ENCODE measurements at regions not wholly inside any gene's neighbourhood (a gene's known extent, or its start where the extent isn't known, plus 50 kb on each side); places are given as distances from the start of the nearest gene placed in this dataset.

DNA sequence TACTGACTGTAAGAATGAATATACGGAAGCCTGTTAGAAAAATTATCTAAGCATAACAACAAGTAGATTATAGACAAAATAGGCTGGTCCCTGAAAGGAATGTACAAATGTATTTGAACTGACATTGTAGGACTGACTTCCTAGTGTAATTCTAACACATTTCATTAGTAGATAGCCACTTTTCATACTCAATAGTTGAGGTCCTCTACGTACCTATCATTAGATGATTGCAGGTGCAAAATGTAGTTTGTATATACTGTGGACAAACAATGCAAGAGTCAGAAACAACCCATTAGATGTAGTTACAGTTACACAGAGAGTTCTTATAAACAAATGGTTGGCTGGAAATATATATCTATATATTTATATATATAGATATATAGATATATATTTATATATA, 402.3 kb upstream of the SLITRK6 start:
- TF ChIP-seq PAX5 (IDR thresholded peaks at IDR 0.05; ENCODE audit: insufficient read depth, low read length, severe bottlenecking) = no peak
- no peak for TF ChIP-seq POU2F2 (IDR thresholded peaks at IDR 0.05; ENCODE audit: low read depth, low read length)
- TF ChIP-seq TAF1 (IDR thresholded peaks at IDR 0.05; ENCODE audit: low read depth, low read length) = no peak
- no peak for TF ChIP-seq POLR2A (IDR thresholded peaks at IDR 0.05; ENCODE audit: low read depth, low read length)
- TF ChIP-seq POLR2AphosphoS5 (IDR thresholded peaks at IDR 0.05; ENCODE audit: low read depth, low read length) = no peak
- no peak for TF ChIP-seq SPI1 (IDR thresholded peaks at IDR 0.05; ENCODE audit: low read depth, low read length)
- FAIRE-seq (no peak), DNase-seq (ENCODE audit: insufficient read length, low spot score) (no peak)

DNA sequence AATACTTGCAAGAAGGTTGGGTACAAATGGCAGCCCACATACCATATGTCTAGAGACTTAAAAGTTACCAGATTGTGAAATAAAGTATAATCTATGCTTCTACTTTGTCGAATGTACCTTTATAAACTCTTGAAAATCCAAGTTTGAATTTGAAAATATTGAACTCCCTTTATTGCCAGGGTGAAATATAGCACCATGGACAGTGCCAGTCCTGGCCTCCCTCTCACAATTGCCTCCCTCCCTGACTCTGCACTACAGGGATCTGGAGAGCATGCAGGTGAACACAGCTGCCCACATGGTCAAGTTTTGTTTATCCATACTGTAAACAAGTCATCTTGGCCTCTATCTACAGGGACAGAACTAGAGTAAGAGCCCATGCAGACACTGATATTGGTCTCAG, 394.1 kb upstream of the SLITRK6 start:
- TF ChIP-seq POU2F2 (IDR thresholded peaks at IDR 0.05; ENCODE audit: low read depth, low read length) (no peak), SPI1 (IDR thresholded peaks at IDR 0.05; ENCODE audit: low read depth, low read length) (no peak), PAX5 (IDR thresholded peaks at IDR 0.05; ENCODE audit: insufficient read depth, low read length, severe bottlenecking) (no peak), POLR2AphosphoS5 (IDR thresholded peaks at IDR 0.05; ENCODE audit: low read depth, low read length) (no peak), TAF1 (IDR thresholded peaks at IDR 0.05; ENCODE audit: low read depth, low read length) (no peak), POLR2A (IDR thresholded peaks at IDR 0.05; ENCODE audit: low read depth, low read length) (no peak)
- FAIRE-seq (no peak), DNase-seq (ENCODE audit: insufficient read length, low spot score) (no peak)

DNA sequence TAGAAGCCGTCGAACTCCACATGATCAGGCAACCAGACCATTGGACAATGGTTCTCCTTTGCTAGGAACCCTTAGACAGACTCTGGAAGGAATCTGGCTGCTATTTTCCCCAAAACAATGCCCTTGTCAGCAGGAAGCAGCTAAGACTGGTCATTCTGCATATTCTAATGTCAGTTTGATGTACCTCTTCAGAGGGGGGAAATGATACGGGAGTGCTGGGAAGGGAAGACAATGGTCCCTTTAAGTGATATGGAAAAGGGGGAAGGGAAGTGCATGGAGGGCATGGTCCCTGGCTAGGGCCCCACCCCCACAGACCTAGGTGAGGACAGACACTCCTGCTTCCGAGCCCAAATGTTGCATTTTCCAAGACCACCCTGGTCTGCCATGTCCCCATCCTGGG, 389.0 kb upstream of the SLITRK6 start:
- FAIRE-seq (no peak), DNase-seq (ENCODE audit: insufficient read length, low spot score) (no peak)
- TF ChIP-seq PAX5 (IDR thresholded peaks at IDR 0.05; ENCODE audit: insufficient read depth, low read length, severe bottlenecking) = no peak
- TF ChIP-seq SPI1 (IDR thresholded peaks at IDR 0.05; ENCODE audit: low read depth, low read length) = no peak
- no peak for TF ChIP-seq POLR2AphosphoS5 (IDR thresholded peaks at IDR 0.05; ENCODE audit: low read depth, low read length)
- TF ChIP-seq POLR2A (IDR thresholded peaks at IDR 0.05; ENCODE audit: low read depth, low read length) = no peak
- no peak for TF ChIP-seq TAF1 (IDR thresholded peaks at IDR 0.05; ENCODE audit: low read depth, low read length)
- no peak for TF ChIP-seq POU2F2 (IDR thresholded peaks at IDR 0.05; ENCODE audit: low read depth, low read length)

DNA sequence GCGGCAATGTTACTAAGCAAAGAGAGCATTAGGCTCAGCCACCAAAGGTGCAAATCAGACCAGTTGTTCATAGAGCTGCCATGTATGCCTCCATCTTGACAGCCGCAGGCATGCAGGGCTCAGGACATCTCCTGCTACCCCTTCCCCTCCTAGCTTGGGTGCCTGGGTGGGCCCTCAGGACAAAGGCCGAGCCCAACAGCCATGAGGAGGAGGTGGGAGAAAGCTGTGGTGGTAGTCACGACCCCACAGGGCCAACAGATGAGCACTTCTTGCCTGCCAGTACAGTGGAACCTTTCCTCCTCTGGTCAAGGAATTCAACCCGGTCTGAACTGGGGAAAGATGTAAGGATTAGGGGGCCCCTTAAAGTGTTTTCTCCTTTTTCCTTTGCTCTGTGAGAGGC, 386.4 kb upstream of the SLITRK6 start:
- TF ChIP-seq TAF1 (IDR thresholded peaks at IDR 0.05; ENCODE audit: low read depth, low read length) (no peak), POLR2AphosphoS5 (IDR thresholded peaks at IDR 0.05; ENCODE audit: low read depth, low read length) (no peak), SPI1 (IDR thresholded peaks at IDR 0.05; ENCODE audit: low read depth, low read length) (no peak), PAX5 (IDR thresholded peaks at IDR 0.05; ENCODE audit: insufficient read depth, low read length, severe bottlenecking) (no peak), POLR2A (IDR thresholded peaks at IDR 0.05; ENCODE audit: low read depth, low read length) (no peak), POU2F2 (IDR thresholded peaks at IDR 0.05; ENCODE audit: low read depth, low read length) (no peak)
- no peak for FAIRE-seq
- DNase-seq (ENCODE audit: insufficient read length, low spot score) = no peak

DNA sequence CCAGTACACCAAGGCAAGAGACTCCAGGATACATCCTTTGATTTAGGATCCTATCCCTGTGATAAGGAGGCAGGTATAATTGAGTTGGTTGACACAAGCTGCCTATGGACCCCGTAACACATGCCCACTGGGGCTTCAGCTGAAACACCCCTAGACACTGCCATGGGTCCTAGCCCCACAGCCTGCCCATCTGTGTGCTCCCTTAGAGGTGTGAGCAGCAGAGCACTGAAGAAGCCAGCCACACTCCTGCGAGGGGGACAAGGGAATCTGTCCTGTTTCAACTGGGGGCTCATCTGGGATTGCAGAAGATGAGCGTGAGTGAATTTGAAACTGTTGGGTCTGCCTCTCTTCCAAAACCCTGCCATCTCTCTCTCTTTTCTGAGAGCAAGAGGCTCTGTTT, 385.9 kb upstream of the SLITRK6 start:
- FAIRE-seq = no peak
- no peak for TF ChIP-seq POLR2A (IDR thresholded peaks at IDR 0.05; ENCODE audit: low read depth, low read length)
- TF ChIP-seq POLR2AphosphoS5 (IDR thresholded peaks at IDR 0.05; ENCODE audit: low read depth, low read length) = no peak
- no peak for TF ChIP-seq PAX5 (IDR thresholded peaks at IDR 0.05; ENCODE audit: insufficient read depth, low read length, severe bottlenecking)
- no peak for TF ChIP-seq POU2F2 (IDR thresholded peaks at IDR 0.05; ENCODE audit: low read depth, low read length)
- TF ChIP-seq TAF1 (IDR thresholded peaks at IDR 0.05; ENCODE audit: low read depth, low read length) = no peak
- no peak for TF ChIP-seq SPI1 (IDR thresholded peaks at IDR 0.05; ENCODE audit: low read depth, low read length)
- no peak for DNase-seq (ENCODE audit: insufficient read length, low spot score)

DNA sequence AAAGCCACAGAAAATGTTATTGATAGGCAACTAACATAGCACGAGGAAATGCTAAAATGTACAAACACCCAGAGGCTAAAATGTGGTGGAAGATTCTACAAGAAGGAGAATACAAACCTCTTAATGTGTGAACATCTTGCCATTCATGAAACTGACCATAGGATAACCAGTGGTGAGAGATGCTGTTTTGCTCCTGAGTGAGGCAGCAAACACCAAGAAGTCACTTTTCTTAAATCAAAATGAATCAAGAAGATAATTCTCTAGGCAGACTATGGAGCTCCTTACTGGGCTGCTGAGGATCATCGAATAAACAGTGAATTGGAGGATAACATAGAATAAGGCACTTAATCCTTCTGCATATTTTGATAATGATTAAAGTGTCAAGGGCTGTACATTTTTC, 375.4 kb upstream of the SLITRK6 start:
- TF ChIP-seq POU2F2 (IDR thresholded peaks at IDR 0.05; ENCODE audit: low read depth, low read length) = no peak
- no peak for TF ChIP-seq TAF1 (IDR thresholded peaks at IDR 0.05; ENCODE audit: low read depth, low read length)
- TF ChIP-seq SPI1 (IDR thresholded peaks at IDR 0.05; ENCODE audit: low read depth, low read length) = no peak
- no peak for TF ChIP-seq POLR2A (IDR thresholded peaks at IDR 0.05; ENCODE audit: low read depth, low read length)
- no peak for TF ChIP-seq PAX5 (IDR thresholded peaks at IDR 0.05; ENCODE audit: insufficient read depth, low read length, severe bottlenecking)
- no peak for TF ChIP-seq POLR2AphosphoS5 (IDR thresholded peaks at IDR 0.05; ENCODE audit: low read depth, low read length)
- no peak for FAIRE-seq
- DNase-seq (ENCODE audit: insufficient read length, low spot score) = no peak

DNA sequence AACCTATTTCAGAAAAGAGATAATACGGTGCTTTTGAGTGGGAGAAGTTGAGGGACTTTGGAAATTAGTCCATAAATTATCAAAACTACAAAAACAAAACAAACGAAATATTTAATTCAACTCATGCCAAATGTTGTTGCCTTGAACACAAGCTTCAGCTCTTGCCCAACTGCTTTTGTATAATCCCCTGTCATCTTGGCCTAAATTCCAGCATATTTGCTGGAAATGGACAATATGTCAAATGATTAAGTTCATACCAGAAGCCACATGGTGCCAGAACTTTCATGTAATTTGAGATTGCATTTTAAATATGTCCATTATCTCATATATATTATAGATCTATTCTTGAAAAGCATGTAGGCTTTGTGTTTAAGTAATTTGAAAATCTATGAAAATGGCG, 373.7 kb upstream of the SLITRK6 start:
- no peak for FAIRE-seq

DNA sequence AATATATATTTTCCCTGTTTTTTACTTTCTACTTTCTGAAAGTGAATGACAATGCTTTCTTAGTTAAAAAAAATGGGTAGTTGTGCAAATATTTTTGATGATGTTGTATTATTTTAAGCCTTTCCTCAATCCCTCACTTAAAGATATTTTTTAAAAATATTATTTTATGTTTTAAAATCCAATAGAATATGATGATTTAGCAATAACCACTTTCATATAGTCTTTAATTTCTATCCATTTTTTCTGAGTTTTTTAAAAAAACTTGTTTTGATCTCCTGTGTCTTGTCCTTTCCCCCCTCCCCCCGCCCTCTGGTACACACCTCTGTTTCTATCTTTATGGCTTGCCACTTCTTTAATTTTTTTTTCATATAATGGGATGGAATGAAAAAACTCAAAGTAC, 362.0 kb upstream of the SLITRK6 start:
- FAIRE-seq = no peak
- TF ChIP-seq POU2F2 (IDR thresholded peaks at IDR 0.05; ENCODE audit: low read depth, low read length) (no peak), SPI1 (IDR thresholded peaks at IDR 0.05; ENCODE audit: low read depth, low read length) (no peak), POLR2A (IDR thresholded peaks at IDR 0.05; ENCODE audit: low read depth, low read length) (no peak)
- DNase-seq (ENCODE audit: insufficient read length, low spot score) = no peak

More for the DNA sequence above, 373.7 kb upstream of the SLITRK6 start:
- TF ChIP-seq PAX5 (IDR thresholded peaks at IDR 0.05; ENCODE audit: insufficient read depth, low read length, severe bottlenecking) = no peak
- DNase-seq (ENCODE audit: insufficient read length, low spot score) = no peak

DNA sequence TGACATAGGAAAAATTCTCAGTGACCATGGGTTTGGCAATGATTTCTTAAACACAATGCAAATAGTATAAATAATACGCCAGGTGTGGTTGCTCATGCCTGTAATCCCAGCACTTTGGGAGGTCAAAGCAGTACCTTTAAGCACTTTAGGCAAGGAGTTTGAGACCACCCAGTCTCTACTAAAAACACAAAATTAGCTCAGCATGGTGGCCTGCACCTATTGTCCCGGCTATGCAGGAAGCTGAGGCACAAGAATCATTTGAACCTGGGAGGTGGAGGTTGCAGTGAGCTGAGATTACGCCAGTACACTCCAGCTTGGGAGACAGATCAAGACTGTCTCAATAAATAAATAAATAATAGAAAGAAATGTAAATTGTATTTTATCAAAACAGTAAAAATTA, 356.5 kb upstream of the SLITRK6 start:
- FAIRE-seq = no peak
- no peak for TF ChIP-seq POLR2AphosphoS5 (IDR thresholded peaks at IDR 0.05; ENCODE audit: low read depth, low read length)
- no peak for TF ChIP-seq PAX5 (IDR thresholded peaks at IDR 0.05; ENCODE audit: insufficient read depth, low read length, severe bottlenecking)
- TF ChIP-seq POU2F2 (IDR thresholded peaks at IDR 0.05; ENCODE audit: low read depth, low read length) = no peak
- TF ChIP-seq TAF1 (IDR thresholded peaks at IDR 0.05; ENCODE audit: low read depth, low read length) = no peak
- TF ChIP-seq SPI1 (IDR thresholded peaks at IDR 0.05; ENCODE audit: low read depth, low read length) = no peak
- TF ChIP-seq POLR2A (IDR thresholded peaks at IDR 0.05; ENCODE audit: low read depth, low read length) = no peak
- no peak for DNase-seq (ENCODE audit: insufficient read length, low spot score)

DNA sequence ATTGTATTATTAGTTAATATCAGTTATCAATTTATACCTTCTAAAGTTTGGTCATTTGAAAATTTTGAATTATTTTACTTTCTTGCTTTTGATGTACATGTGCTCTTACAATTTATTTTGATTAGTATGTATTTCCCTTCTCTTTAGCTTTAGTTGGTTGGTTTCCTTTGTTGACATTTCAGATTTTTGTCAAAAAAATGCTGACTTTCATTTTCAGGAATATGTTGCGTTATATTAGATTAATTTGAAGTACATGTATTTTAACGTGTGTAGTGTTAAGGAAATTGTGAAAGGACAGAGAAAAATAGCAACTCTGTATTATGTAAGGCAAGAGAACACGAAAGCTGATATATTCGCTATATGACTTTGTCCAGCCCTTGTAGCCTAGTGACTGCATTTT, 342.9 kb upstream of the SLITRK6 start:
- no peak for FAIRE-seq
- TF ChIP-seq PAX5 (IDR thresholded peaks at IDR 0.05; ENCODE audit: insufficient read depth, low read length, severe bottlenecking) (no peak), SPI1 (IDR thresholded peaks at IDR 0.05; ENCODE audit: low read depth, low read length) (no peak), POU2F2 (IDR thresholded peaks at IDR 0.05; ENCODE audit: low read depth, low read length) (no peak), POLR2AphosphoS5 (IDR thresholded peaks at IDR 0.05; ENCODE audit: low read depth, low read length) (no peak), POLR2A (IDR thresholded peaks at IDR 0.05; ENCODE audit: low read depth, low read length) (no peak), TAF1 (IDR thresholded peaks at IDR 0.05; ENCODE audit: low read depth, low read length) (no peak)
- DNase-seq (ENCODE audit: insufficient read length, low spot score) = no peak

Measured in GM12891 (cell line).